ENCODE measurements at regions not wholly inside any gene's neighbourhood (a gene's known extent, or its start where the extent isn't known, plus 50 kb on each side); places are given as distances from the start of the nearest gene placed in this dataset.

DNA sequence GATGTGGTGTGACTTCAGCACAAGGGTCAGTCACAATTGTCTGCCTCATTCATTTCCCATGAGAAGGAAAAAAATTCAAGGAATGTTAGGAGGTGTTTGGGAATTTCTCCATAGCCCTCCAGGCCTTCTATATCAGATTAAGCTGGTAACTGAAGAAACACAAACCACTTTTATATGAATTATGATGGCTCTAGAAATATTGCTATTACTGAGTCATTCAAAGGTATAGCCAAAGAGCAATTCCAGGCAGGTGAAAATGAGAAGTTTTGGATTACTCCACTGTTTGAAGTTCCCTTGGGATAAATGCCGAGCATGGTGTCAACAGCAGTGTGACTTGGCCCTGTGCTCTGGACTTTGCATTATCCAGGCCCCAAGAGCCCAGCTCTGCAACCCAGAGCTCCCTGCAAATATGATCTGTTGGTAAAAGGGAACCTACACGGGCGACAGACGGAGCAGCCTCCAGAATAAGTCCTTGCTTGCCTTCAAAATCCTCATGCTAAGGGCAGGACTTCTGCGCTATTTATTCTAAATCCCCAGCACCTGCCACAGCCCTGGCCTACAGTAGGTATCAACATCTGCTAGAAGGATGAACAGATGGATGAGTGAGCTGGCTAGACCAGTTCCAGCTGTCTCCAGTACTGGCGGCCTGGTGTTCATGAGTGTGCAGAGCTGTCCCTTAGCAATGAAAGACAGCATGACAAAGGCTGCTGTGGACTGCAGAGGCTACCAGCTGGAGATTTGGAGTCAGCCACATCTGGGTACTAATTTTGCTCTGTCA lies 67.5 kb upstream of the ZBED5 start:
- DNase-seq (ENCODE audit: low read depth, low spot score) = no peak

GRCh38 chr11:10923882-10924281 lies 66.0 kb upstream of the ZBED5 start:
- H3K4me3 ChIP-seq (ENCODE audit: low read length) = no peak overlapping the region
- DNase-seq (ENCODE audit: low read depth, low spot score) = no peak

More for the DNA sequence above, 67.5 kb upstream of the ZBED5 start:
- no peak overlapping the region for H3K4me3 ChIP-seq (ENCODE audit: low read length)

DNA sequence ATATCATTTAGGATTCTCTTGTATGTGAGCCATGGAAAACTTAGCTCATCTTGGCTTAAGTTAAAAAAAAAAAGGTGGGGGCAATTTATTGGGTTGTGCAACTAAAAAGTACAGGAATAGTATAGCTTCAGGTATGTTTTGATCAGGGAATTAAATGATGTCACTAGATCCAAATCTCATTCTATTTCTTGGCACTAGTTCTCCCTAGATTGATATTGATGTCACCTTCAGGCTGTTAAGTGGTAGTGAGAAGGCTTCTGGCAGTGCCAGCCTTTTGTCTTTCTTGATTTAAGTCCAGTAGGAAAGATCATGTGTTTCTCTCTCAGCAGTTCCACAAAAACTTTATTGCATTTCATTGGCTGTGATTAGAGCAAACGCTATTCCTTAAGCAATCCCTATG lies 65.0 kb upstream of the ZBED5 start:
- no peak for DNase-seq (ENCODE audit: low read depth, low spot score)

GRCh38 chr11:10920875-10921274 lies 63.0 kb upstream of the ZBED5 start:
- H3K4me3 ChIP-seq (ENCODE audit: low read length) = no peak overlapping the region
- no peak for DNase-seq (ENCODE audit: low read depth, low spot score)

More for the DNA sequence above, 65.0 kb upstream of the ZBED5 start:
- no peak overlapping the region for H3K4me3 ChIP-seq (ENCODE audit: low read length)

DNA sequence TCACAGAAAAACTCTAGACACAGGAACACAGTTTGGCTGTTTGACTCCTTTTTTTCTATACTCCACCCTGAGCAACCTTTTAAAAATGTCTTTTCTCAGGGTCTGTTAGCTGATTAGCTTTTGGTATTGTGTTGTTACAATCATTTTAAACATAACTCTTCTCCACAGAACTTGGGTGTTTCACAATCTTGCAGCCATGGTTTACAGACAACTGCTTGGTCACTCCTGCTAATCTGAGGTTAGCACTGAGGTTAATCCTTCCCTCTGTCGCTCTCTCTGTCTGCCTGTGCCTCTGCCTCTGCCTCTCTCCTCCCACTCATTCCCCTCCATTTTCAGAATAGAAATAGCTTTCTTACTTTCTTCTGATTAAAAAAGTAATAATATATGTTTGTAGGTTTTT lies 62.4 kb upstream of the ZBED5 start:
- DNase-seq (ENCODE audit: low read depth, low spot score) = no peak
- no peak overlapping the region for H3K4me3 ChIP-seq (ENCODE audit: low read length)

GRCh38 chr11:10918698-10919097 lies 60.8 kb upstream of the ZBED5 start:
- DNase-seq (ENCODE audit: low read depth, low spot score) = no peak
- H3K4me3 ChIP-seq (ENCODE audit: low read length) = no peak overlapping the region

- H3K4me3 ChIP-seq (ENCODE audit: low read length) = no peak overlapping the region
- no peak for DNase-seq (ENCODE audit: low read depth, low spot score)
These were observed 60.4 kb upstream of the ZBED5 start for GRCh38 chr11:10918275-10918674.

DNA sequence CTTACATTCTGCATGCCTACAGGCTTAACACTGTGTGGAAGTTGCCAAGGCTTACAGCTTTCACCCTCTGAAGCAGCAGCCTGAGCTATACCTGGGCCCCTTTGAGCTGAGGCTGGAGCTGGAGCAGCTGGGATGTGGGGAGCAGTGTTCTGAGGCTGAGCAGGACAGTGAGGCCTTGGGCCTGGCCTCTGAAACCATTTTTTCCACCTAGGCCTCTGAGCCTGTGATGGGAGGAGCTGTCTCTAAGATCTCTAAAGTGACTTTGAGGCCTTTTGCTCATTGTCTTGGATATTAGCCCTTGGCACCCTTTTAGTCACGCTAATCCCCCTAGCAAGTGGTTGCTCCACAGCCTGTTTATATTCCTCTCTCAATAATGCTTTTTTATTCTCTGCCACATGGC lies 59.9 kb upstream of the ZBED5 start:
- no peak for DNase-seq (ENCODE audit: low read depth, low spot score)
- no peak overlapping the region for H3K4me3 ChIP-seq (ENCODE audit: low read length)

DNA sequence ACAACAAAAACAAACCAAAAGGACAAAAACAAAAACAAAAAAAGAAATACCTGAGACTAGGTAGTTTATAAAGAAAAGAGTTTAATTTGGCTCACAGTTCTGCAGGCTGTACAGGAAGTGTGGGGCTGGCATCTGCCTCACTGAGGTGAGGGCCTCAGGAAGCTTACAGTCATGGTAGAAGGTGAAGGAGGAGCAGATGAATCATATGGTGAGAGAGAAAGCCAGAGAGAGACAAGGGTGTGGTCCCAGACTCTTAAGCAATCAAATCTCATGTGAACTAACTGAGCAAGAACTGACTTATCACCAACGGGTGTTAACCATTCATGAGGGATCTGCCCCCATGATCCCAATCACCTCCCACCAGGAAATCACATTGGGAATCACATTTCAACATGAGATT lies 58.8 kb upstream of the ZBED5 start:
- H3K4me3 ChIP-seq (ENCODE audit: low read length) = no peak overlapping the region
- no peak for DNase-seq (ENCODE audit: low read depth, low spot score)

DNA sequence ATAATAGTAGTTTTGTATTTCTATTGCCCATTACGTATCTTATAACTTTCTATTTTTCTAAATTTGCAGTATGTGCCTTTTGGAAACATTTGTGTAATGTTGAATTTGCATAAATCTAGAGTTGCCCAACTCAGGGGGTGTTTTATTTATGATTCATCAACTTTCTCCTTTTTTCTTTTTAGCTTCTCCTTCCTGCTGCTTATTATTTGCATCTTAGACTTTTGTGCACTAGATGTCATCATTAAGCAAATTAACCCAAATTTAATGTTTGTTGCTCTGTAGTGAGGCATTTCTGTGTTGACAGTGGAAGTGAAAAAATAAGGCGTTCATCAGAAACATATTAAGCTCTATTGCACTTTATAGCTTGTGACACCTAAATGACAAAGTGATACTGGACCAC lies 56.2 kb upstream of the ZBED5 start:
- no peak overlapping the region for H3K4me3 ChIP-seq (ENCODE audit: low read length)

GRCh38 chr11:10913075-10913474 lies 55.2 kb upstream of the ZBED5 start:
- DNase-seq (ENCODE audit: low read depth, low spot score) = no peak
- H3K4me3 ChIP-seq (ENCODE audit: low read length) = no peak overlapping the region

More for the DNA sequence above, 56.2 kb upstream of the ZBED5 start:
- no peak for DNase-seq (ENCODE audit: low read depth, low spot score)

DNA sequence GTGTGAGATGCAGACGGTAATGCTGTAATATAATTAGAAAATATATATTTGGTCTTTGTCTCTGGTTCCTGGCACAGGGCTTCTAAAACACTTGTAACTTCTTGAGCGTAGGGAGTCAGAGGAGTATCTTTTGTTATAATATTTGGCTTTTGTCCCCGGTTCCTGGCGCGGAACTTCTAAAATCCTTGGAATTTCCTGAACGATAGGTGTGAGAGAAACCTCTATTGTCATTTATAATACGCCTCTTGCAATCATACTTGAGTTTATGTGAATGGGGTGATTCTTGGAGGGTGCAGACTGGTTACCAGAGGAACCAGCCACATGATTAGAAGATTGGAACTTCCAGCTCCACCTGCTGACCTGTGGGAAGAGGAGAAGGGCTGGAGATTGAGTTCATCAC lies 54.1 kb upstream of the ZBED5 start:
- no peak for DNase-seq (ENCODE audit: low read depth, low spot score)
- H3K4me3 ChIP-seq (ENCODE audit: low read length) = no peak overlapping the region

GRCh38 chr11:10909141-10909883 lies 51.5 kb upstream of the ZBED5 start:
- DNase-seq (ENCODE audit: low read depth, low spot score) = no peak

DNA sequence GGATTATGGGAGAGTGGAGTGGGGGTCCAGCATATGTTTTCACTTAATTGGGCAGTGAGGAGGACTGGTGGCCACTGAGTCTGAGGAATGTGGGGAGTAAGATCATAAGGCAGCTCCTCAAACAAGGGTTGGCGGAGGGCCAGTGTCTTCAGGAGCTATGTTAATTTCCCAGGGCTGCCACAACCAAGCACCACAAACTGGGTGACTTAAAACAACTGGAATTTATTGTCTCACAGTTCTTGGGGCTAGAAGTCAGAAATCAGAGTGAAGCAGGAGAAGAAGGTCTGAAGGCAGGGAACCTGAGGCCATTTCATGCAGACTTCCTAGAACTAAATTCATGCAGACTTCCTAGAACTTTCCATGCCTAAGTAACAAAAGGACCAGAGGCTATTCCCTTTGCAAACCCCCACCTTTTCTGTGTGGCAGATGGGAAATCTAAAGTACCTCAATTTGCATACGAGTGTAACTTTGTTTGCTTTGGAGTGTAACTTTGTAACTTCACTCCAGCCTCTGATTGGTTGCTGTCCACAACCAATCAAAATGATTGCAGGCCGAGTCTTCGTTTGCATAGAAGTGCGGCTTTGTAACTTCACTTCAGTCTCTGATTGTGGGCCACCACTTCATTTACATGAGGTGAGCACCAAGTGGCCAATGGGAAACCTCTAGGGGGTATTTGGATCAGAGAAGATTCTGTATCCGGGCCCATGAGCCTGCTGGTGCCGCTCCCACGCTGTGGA lies 50.5 kb upstream of the ZBED5 start:
- H3K4me3 ChIP-seq (ENCODE audit: low read length) = no peak overlapping the region
- DNase-seq (ENCODE audit: low read depth, low spot score) = no peak

More at GRCh38 chr11:10909141-10909883, 51.5 kb upstream of the ZBED5 start:
- no peak overlapping the region for H3K4me3 ChIP-seq (ENCODE audit: low read length)
